Mucosa of descending colon (tissue), 3 donors: ENCODE measurements at regions not wholly inside any gene's neighbourhood (a gene's known extent, or its start where the extent isn't known, plus 50 kb on each side); places are given as distances from the start of the nearest gene placed in this dataset.

Experiments used
- ATAC-seq: fragments of 200-7000 bp; cut with Tn5 transposase; one replicate; pipeline ENCODE4 v1.9.1; 2020; ENCODE audit warnings: mild to moderate bottlenecking, moderate library complexity
- DNase-seq, 3 donors: peaks; one replicate each; pipeline ENCODE4 v3.0.0-alpha.2; 2020
- H3K36me3 ChIP-seq: fragments of 200-600 bp; one replicate; pipeline ENCODE4 v1.8.0; 2021; ENCODE audit warnings: low read depth, mild to moderate bottlenecking
- H3K4me1 ChIP-seq: fragments of 200-600 bp; one replicate; pipeline ENCODE4 v1.8.0; 2021; ENCODE audit warnings: low read depth, mild to moderate bottlenecking
- H3K4me3 ChIP-seq: fragments of 200-600 bp; one replicate; pipeline ENCODE4 v1.8.0; 2021; ENCODE audit warnings: mild to moderate bottlenecking
- H3K9me3 ChIP-seq: fragments of 200-600 bp; one replicate; pipeline ENCODE4 v1.8.0; 2021; ENCODE audit warnings: mild to moderate bottlenecking
- CTCF ChIP-seq: fragments of 200-600 bp; IDR thresholded peaks from one replicate; pipeline ENCODE4 v1.8.0; 2022; ENCODE audit warnings: antibody characterized with exemption, mild to moderate bottlenecking
- intact Hi-C, 2 donors: fragments of 100-400 bp; cut with DNase I in 1 of 2; cut with micrococcal nuclease in 1 of 2; formaldehyde crosslinking; loops; one replicate each; pipeline versions ENCODE4 v1.11.0 to v1.11.1; 2022; cut with DNase I, micrococcal nuclease
- donor health status: DM: no; HTN: no; CAD: no; lungs with moderate emphysema.
- donor health status: DM: no; HTN: no; CAD: no.
- donor health status: DM: no; HTN: yes; CAD: no.

GRCh38 chr22:47748957-47749356 is 986.5 kb downstream of the TBC1D22A start:
- intact Hi-C loops, result no loop called here
- ATAC-seq, result no peak
- no peaks in the 10 kb centered on the region for H3K36me3 ChIP-seq
- H3K4me1 ChIP-seq, result no peaks in the 10 kb centered on the region
- no peak for DNase-seq
- no peak overlapping the region for H3K4me3 ChIP-seq
- no peaks in the 10 kb centered on the region for H3K9me3 ChIP-seq
- TF ChIP-seq CTCF, result no peak

- Histone ChIP-seq H3K9me3 (no peaks in the 10 kb centered on the region), H3K4me3 (no peak overlapping the region), H3K36me3 (no peaks in the 10 kb centered on the region), H3K4me1 (no peaks in the 10 kb centered on the region)
- intact Hi-C loops, result no loop called here
- no peak for ATAC-seq
- no peak for TF ChIP-seq CTCF
- no peak for DNase-seq
Observed at GRCh38 chr22:47748271-47748670, 985.8 kb downstream of the TBC1D22A start.

- Histone ChIP-seq H3K9me3 (no peaks in the 10 kb centered on the region), H3K4me3 (no peak overlapping the region), H3K36me3 (no peaks in the 10 kb centered on the region), H3K4me1 (no peaks in the 10 kb centered on the region)
- no peak for DNase-seq
- no peak for TF ChIP-seq CTCF
- ATAC-seq, result no peak
- intact Hi-C loops, result no loop called here
Observed at GRCh38 chr22:47740109-47740805, 977.8 kb downstream of the TBC1D22A start.

- Histone ChIP-seq H3K36me3 (no peaks in the 10 kb centered on the region), H3K4me1 (no peaks in the 10 kb centered on the region), H3K9me3 (no peaks in the 10 kb centered on the region), H3K4me3 (no peak overlapping the region)
- no peak for TF ChIP-seq CTCF
- ATAC-seq (no peak), DNase-seq (no peak)
- intact Hi-C loops, result no loop called here
Observed at GRCh38 chr22:47739291-47740015, 977.0 kb downstream of the TBC1D22A start.

- DNase-seq (no peak), ATAC-seq (no peak)
- Histone ChIP-seq H3K9me3 (no peaks in the 10 kb centered on the region), H3K4me1 (no peaks in the 10 kb centered on the region), H3K4me3 (no peak overlapping the region), H3K36me3 (no peaks in the 10 kb centered on the region)
- intact Hi-C loops, result no loop called here
- TF ChIP-seq CTCF, result no peak
Observed at GRCh38 chr22:47738472-47739013, 976.1 kb downstream of the TBC1D22A start.
